GM23338 (cell line): ENCODE measurements at regions not wholly inside any gene's neighbourhood (a gene's known extent, or its start where the extent isn't known, plus 50 kb on each side); places are given as distances from the start of the nearest gene placed in this dataset.

Experiments
- CTCF ChIP-seq, 2 experiments: fragments of 200-600 bp in 1 of 2; sonication (generic) in 1 of 2; conservative IDR thresholded peaks; 2 replicates each; pipeline versions ENCODE4 v1.5.1 to v1.6.1; 2016 to 2017; ENCODE audit warnings: antibody characterized with exemption in 2 of 2, low read depth in 2 of 2, mild to moderate bottlenecking in 2 of 2, moderate library complexity in 1 of 2
- ETS1 ChIP-seq: IDR thresholded peaks from 2 replicates; pipeline ENCODE4 v1.6.1; 2016; ENCODE audit warnings: antibody characterized with exemption
- EZH2 ChIP-seq: fragments of 200-600 bp; sonication (generic); IDR thresholded peaks from one replicate; pipeline ENCODE4 v1.8.0; 2017; ENCODE audit warnings: antibody characterized with exemption, mild to moderate bottlenecking, low read depth; ENCODE audit not compliant: unreplicated experiment
- EZH2phosphoT487 ChIP-seq: fragments of 200-600 bp; sonication (generic); IDR thresholded peaks from one replicate; pipeline ENCODE4 v1.8.1; 2018; ENCODE audit warnings: antibody characterized with exemption; ENCODE audit not compliant: unreplicated experiment
- POLR2AphosphoS5 ChIP-seq: IDR thresholded peaks from 2 replicates; pipeline ENCODE4 v1.6.1; 2016; ENCODE audit warnings: antibody characterized with exemption, low read depth
- REST ChIP-seq: IDR thresholded peaks from one replicate; pipeline ENCODE4 v1.6.1; 2018; ENCODE audit warnings: antibody characterized with exemption; ENCODE audit not compliant: unreplicated experiment

DNA sequence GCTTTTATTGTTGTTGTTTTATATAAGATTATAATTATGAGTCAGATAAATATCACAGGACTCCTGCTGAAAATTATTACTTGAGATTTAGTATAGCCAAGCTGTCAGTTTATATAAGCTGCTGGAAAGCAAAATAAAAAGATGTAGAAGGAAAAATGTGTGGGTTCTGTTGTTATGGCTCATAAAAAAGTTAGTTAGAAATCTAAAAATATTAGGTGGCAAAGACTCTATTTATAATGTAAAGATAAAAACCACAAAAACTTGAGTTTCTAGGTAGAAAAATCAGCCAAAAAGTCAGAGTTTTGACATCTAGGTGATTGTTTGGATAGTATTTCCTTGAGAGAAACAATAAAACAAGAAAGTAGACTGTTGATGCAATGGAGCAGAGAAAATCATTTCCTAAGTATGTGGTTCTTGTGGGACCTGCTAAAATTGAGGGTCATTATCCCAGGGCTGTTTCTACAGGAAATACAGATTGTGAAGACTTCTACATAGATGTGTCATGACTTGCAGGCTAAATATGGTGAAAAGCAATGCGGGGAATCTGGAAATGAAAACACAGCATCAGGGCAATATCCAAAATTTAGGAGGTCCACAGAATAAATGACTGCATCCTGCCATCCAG, 1109.6 kb upstream of the CADM2 start:
- TF ChIP-seq CTCF (conservative IDR thresholded peaks at IDR 0.05; ENCODE audit: low read depth in 2 of 2) = no peak
- TF ChIP-seq EZH2 = no peak
- no peak for TF ChIP-seq EZH2phosphoT487
- no peak for TF ChIP-seq REST
- TF ChIP-seq POLR2AphosphoS5 = no peak
- TF ChIP-seq ETS1 = no peak
